Endothelial cell of umbilical vein (primary cell): ENCODE measurements at regions not wholly inside any gene's neighbourhood (a gene's known extent, or its start where the extent isn't known, plus 50 kb on each side); places are given as distances from the start of the nearest gene placed in this dataset.

ENCODE experiments used
- BruUV-seq: library from RNA; stranded (reverse); fragments of 400-500 nt; replicated peaks from 2 replicates; lab custom pipeline; 2021; lab: Mats Ljungman, UMichigan
- CTCF ChIA-PET: fragments of 300-600, 350-600 bp; sonication (Branson Sonifier 250); formaldehyde crosslinking; loops from one replicate; lab custom pipeline; 2021; ENCODE audit warnings: antibody characterized with exemption, inconsistent platforms; lab: Charles Lee
- POLR2A ChIA-PET: fragments of 300-600, 350-600 bp; sonication (Branson Sonifier 250); formaldehyde crosslinking; loops from one replicate; lab custom pipeline; 2021; ENCODE audit warnings: antibody characterized with exemption, inconsistent platforms; lab: Charles Lee
- DNase-seq: peaks from one replicate; pipeline ENCODE4 v3.0.0-alpha.2; 2011; ENCODE audit warnings: low read depth, low spot score
- FAIRE-seq: peaks from 2 replicates; lab custom pipeline; 2011; peaks lifted over from hg19 to GRCh38; lab: Jason Lieb, UNC
- H2AFZ ChIP-seq: 2 replicates; pipeline ENCODE4 v1.6.0; 2012; ENCODE audit warnings: low read depth, low read length, control low read depth, inconsistent platforms
- H3K27ac ChIP-seq: 2 replicates; pipeline ENCODE4 v1.5.1; 2011; ENCODE audit warnings: low read depth, mild to moderate bottlenecking, control low read depth, low read length, moderate library complexity; ENCODE audit not compliant: insufficient read depth
- H3K27me3 ChIP-seq, 2 experiments: 2 replicates each; pipeline versions ENCODE4 v1.6.0 to v1.6.1; 2011; ENCODE audit warnings: low read length in 2 of 2, mixed read lengths in 1 of 2; ENCODE audit not compliant: control insufficient read depth in 2 of 2, insufficient read depth in 2 of 2
- H3K36me3 ChIP-seq, 2 experiments: 2 replicates in 1 of 2; 3 replicates in 1 of 2; pipeline ENCODE4 v1.5.1; 2011; ENCODE audit warnings: low read length in 2 of 2, mild to moderate bottlenecking in 1 of 2, moderate library complexity in 1 of 2; ENCODE audit not compliant: control insufficient read depth in 2 of 2, insufficient read depth in 2 of 2; ENCODE audit errors: extremely low read depth in 1 of 2
- H3K4me1 ChIP-seq: 3 replicates; pipeline ENCODE4 v1.5.1; 2011; ENCODE audit warnings: mild to moderate bottlenecking, low read length; ENCODE audit not compliant: control insufficient read depth, insufficient read depth; ENCODE audit errors: extremely low read depth
- H3K4me2 ChIP-seq: 2 replicates; pipeline ENCODE4 v1.6.1; 2011; ENCODE audit warnings: low read length, control low read depth, mixed read lengths; ENCODE audit not compliant: insufficient read depth
- H3K4me3 ChIP-seq, 3 experiments: fragments of 200-600 bp in 1 of 3; sonication (generic), shearing (Covaris generic) in 1 of 3; replicated peaks in 1 of 3; 2 replicates each; pipeline ENCODE4 v1.5.1; 2011 to 2016; ENCODE audit warnings: control low read depth in 3 of 3, low read length in 3 of 3, mild to moderate bottlenecking in 2 of 3, inconsistent platforms in 1 of 3, low read depth in 1 of 3, moderate library complexity in 1 of 3; ENCODE audit not compliant: insufficient read depth in 1 of 3
- H3K79me2 ChIP-seq: 2 replicates; pipeline ENCODE4 v1.6.0; 2012; ENCODE audit warnings: low read length, inconsistent platforms; ENCODE audit not compliant: control insufficient read depth, insufficient read depth
- H3K9ac ChIP-seq: replicated peaks from 2 replicates; pipeline ENCODE3; 2011; ENCODE audit warnings: low read length, control low read depth; ENCODE audit not compliant: insufficient read depth; ENCODE audit errors: extremely low read depth
- H3K9me1 ChIP-seq: replicated peaks from 3 replicates; pipeline ENCODE4 v1.6.0; 2011; ENCODE audit warnings: mild to moderate bottlenecking, low read length; ENCODE audit not compliant: control insufficient read depth, insufficient read depth; ENCODE audit errors: extremely low read depth
- H3K9me3 ChIP-seq: replicated peaks from 2 replicates; pipeline ENCODE4 v1.5.1; 2012; ENCODE audit warnings: low read length, inconsistent platforms; ENCODE audit not compliant: control insufficient read depth, insufficient read depth
- H4K20me1 ChIP-seq: replicated peaks from 2 replicates; pipeline ENCODE3; 2011; ENCODE audit warnings: mild to moderate bottlenecking, low read length; ENCODE audit not compliant: control insufficient read depth, insufficient read depth; ENCODE audit errors: extremely low read depth
- EZH2 ChIP-seq: IDR thresholded peaks from 2 replicates; pipeline ENCODE4 v1.6.1; 2012; ENCODE audit warnings: borderline replicate concordance, low read depth, mild to moderate bottlenecking, moderate library complexity, low read length, inconsistent platforms; ENCODE audit not compliant: severe bottlenecking
- FOS ChIP-seq: IDR thresholded peaks from 2 replicates; pipeline ENCODE4 v1.6.1; 2011; ENCODE audit warnings: mild to moderate bottlenecking, low read length, moderate library complexity, borderline replicate concordance; ENCODE audit not compliant: insufficient read depth
- GATA2 ChIP-seq: IDR thresholded peaks from 2 replicates; pipeline ENCODE4 v1.7.0; 2011; ENCODE audit warnings: low read depth, mild to moderate bottlenecking, moderate library complexity, mixed read lengths, low read length; ENCODE audit not compliant: insufficient read length, insufficient read depth
- JUN ChIP-seq: IDR thresholded peaks from 2 replicates; pipeline ENCODE4 v1.6.1; 2011; ENCODE audit warnings: borderline replicate concordance, low read depth; ENCODE audit not compliant: insufficient read length, insufficient read depth
- MYC ChIP-seq: IDR thresholded peaks from one replicate; pipeline ENCODE4 v1.6.1; 2011; ENCODE audit warnings: mild to moderate bottlenecking, low read depth, low read length
- POLR2A ChIP-seq: IDR thresholded peaks from 2 replicates; pipeline ENCODE4 v1.6.1; 2012; ENCODE audit warnings: low read depth, mild to moderate bottlenecking, control low read depth, low read length
- POLR2AphosphoS5 ChIP-seq: IDR thresholded peaks from 2 replicates; pipeline ENCODE4 v1.6.1; 2012; ENCODE audit warnings: low read depth, mild to moderate bottlenecking, control low read depth, low read length, moderate library complexity; ENCODE audit not compliant: insufficient read depth
- dilution Hi-C: fragments of 300-500 bp; cut with MboI; formaldehyde crosslinking; loops from one replicate; pipeline ENCODE4 v1.15.0; 2019; ENCODE audit warnings: low sequenced_read_pairs; ENCODE audit not compliant: extremely low pct_ligation_motif_present
- intact Hi-C: fragments of 100-400 bp; cut with micrococcal nuclease; formaldehyde crosslinking; loops from one replicate; pipeline ENCODE4 v1.10.0; 2022
- TF ChIP-seq, protein P1 (sequence below): IDR thresholded peaks from 2 replicates; pipeline ENCODE4 v1.6.1; 2011; ENCODE audit not compliant: insufficient read depth, insufficient read length
- TF ChIP-seq, protein P2 (sequence below), 2 donors: IDR thresholded peaks; 1 replicate in 1 of 2; 2 replicates in 1 of 2; pipeline ENCODE4 v1.5.1; 2011; ENCODE audit warnings: low read length in 2 of 2, mild to moderate bottlenecking in 2 of 2, moderate library complexity in 2 of 2, control low read depth in 1 of 2, inconsistent platforms in 1 of 2, low read depth in 1 of 2; ENCODE audit not compliant: insufficient read depth in 1 of 2; ENCODE audit errors: extremely low read depth in 1 of 2

DNA sequence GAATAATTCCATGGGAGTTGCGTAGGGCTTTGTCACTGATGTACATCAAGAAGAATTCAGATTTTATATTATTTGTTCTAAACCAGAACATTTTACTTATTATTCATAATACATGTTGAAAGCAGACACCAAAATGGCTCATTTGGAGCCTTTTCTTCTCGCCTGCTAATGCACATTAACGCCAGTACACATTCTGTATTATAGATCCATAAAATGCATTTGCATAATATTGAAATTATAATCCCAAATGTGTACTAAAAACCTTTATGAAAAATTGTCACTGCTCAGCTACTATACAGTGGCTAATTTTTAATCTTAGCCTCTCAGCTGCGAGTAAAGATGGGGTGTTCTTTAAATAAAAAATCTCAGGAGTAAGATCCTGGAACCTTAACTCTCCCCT, 452.2 kb upstream of the HNRNPA3 start:
- H3K4me1 ChIP-seq, result no peaks in the 10 kb centered on the region
- H3K9me1 ChIP-seq, result no peaks in the 10 kb centered on the region
- H3K36me3 ChIP-seq, result no peaks in the 10 kb centered on the region
- H3K9ac ChIP-seq, result no peak overlapping the region
- no peak for TF ChIP-seq JUN
- TF ChIP-seq MYC, result no peak
- TF ChIP-seq POLR2AphosphoS5, result no peak
- TF ChIP-seq GATA2, result no peak
- TF ChIP-seq, protein P1, sequence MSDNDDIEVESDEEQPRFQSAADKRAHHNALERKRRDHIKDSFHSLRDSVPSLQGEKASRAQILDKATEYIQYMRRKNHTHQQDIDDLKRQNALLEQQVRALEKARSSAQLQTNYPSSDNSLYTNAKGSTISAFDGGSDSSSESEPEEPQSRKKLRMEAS, result no peak
- TF ChIP-seq, protein P2, sequence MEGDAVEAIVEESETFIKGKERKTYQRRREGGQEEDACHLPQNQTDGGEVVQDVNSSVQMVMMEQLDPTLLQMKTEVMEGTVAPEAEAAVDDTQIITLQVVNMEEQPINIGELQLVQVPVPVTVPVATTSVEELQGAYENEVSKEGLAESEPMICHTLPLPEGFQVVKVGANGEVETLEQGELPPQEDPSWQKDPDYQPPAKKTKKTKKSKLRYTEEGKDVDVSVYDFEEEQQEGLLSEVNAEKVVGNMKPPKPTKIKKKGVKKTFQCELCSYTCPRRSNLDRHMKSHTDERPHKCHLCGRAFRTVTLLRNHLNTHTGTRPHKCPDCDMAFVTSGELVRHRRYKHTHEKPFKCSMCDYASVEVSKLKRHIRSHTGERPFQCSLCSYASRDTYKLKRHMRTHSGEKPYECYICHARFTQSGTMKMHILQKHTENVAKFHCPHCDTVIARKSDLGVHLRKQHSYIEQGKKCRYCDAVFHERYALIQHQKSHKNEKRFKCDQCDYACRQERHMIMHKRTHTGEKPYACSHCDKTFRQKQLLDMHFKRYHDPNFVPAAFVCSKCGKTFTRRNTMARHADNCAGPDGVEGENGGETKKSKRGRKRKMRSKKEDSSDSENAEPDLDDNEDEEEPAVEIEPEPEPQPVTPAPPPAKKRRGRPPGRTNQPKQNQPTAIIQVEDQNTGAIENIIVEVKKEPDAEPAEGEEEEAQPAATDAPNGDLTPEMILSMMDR (IDR thresholded peaks at IDR 0.05; ENCODE audit: extremely low read depth in 1 of 2, insufficient read depth in 1 of 2, low read depth in 1 of 2, low read length in 2 of 2), result no peak
- TF ChIP-seq FOS, result no peak
- no peak for TF ChIP-seq POLR2A
- TF ChIP-seq EZH2, result no peak
- H4K20me1 ChIP-seq, result no peaks in the 10 kb centered on the region
- ChIA-PET POLR2A (no interaction called here), CTCF (no interaction called here)
- dilution Hi-C loops, result no loop called here
- DNase-seq, result no peak
- intact Hi-C loops, result no loop called here
- H3K27me3 ChIP-seq, result peaks cover 0 to 3% of the 10 kb centered on the region in 2 experiments
- no peak overlapping the region for H2AFZ ChIP-seq
- no peaks in the 10 kb centered on the region for H3K79me2 ChIP-seq
- H3K27ac ChIP-seq, result no peak overlapping the region
- BruUV-seq, result no TSS peak
- FAIRE-seq, result no peak
- no peaks in the 10 kb centered on the region for H3K9me3 ChIP-seq
- no peak overlapping the region for H3K4me3 ChIP-seq
- H3K4me2 ChIP-seq, result no peak overlapping the region
